ENCODE measurements at regions not wholly inside any gene's neighbourhood (a gene's known extent, or its start where the extent isn't known, plus 50 kb on each side); places are given as distances from the start of the nearest gene placed in this dataset.

DNA sequence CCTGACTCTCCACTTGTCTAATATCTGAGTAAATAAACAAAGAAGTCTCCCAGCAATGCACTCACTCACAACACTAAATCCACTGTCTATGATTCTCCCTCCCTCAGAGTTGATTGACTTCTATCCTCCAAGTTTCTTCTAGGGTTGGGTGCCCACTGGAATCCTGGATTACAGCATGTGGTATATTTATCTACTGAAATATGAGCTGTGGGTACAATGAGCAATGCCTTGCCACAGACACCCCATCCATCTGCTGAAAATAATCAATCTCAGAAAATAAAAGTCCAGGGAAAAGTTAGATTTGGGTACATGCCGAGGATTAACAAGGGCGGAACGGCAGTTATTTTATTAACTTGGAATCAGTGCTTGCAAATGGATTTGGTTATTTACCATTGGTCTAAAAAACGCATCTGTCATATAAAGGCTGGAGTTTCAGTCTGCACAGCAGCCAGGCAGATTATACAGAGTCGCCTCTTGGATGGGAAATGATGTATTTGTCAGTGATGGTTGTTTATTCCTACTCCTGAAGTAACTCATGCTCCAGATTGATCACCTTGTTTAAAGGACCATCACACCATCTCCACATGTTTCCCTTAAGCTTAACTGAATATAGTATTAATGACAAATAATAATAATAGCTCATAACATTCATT lies 193.9 kb upstream of the SOX9 start:
- no peak for DNase-seq (ENCODE audit: low read depth, low spot score)
- no peaks in the 10 kb centered on the region for H3K27me3 ChIP-seq (ENCODE audit: control insufficient read depth, insufficient read depth, low read length)
- POLR2A ChIA-PET = no interaction called here
- H3K4me3 ChIP-seq (ENCODE audit: low read depth, low read length) = no peak overlapping the region
- H3K9me3 ChIP-seq (ENCODE audit: control insufficient read depth, insufficient read depth, low read length) = no peaks in the 10 kb centered on the region
- TF ChIP-seq, protein P1, sequence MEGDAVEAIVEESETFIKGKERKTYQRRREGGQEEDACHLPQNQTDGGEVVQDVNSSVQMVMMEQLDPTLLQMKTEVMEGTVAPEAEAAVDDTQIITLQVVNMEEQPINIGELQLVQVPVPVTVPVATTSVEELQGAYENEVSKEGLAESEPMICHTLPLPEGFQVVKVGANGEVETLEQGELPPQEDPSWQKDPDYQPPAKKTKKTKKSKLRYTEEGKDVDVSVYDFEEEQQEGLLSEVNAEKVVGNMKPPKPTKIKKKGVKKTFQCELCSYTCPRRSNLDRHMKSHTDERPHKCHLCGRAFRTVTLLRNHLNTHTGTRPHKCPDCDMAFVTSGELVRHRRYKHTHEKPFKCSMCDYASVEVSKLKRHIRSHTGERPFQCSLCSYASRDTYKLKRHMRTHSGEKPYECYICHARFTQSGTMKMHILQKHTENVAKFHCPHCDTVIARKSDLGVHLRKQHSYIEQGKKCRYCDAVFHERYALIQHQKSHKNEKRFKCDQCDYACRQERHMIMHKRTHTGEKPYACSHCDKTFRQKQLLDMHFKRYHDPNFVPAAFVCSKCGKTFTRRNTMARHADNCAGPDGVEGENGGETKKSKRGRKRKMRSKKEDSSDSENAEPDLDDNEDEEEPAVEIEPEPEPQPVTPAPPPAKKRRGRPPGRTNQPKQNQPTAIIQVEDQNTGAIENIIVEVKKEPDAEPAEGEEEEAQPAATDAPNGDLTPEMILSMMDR (IDR thresholded peaks at IDR 0.05; ENCODE audit: low read depth, low read length) = no peak
- CTCF ChIA-PET = no interaction called here
- H3K27ac ChIP-seq (ENCODE audit: low read depth, low read length) = no peak overlapping the region

DNA sequence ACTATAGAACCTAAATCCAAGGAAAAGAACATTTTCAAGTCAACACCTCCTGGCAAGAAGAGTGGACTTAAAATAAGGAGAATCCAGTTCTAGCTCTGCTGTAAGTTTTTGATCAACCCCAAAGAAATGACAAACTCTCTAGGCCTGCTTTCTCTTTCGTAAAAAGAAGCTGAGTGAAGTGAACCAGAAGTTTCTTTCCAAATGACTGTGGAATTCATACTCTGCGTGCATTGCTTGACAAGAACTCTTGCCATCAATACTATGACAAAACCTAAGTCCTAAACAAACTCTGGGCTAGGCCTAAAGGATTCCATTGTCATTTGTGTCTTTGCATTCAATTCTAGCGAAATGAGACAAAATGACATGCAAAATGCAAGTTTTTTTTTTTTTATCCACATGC lies 187.5 kb upstream of the SOX9 start:
- Histone ChIP-seq H3K9me3 (ENCODE audit: control insufficient read depth, insufficient read depth, low read length) (no peaks in the 10 kb centered on the region), H3K27me3 (ENCODE audit: control insufficient read depth, insufficient read depth, low read length) (no peaks in the 10 kb centered on the region), H3K27ac (ENCODE audit: low read depth, low read length) (no peak overlapping the region), H3K4me3 (ENCODE audit: low read depth, low read length) (no peak overlapping the region)
- no peak for DNase-seq (ENCODE audit: low read depth, low spot score)
- TF ChIP-seq, protein P1 (IDR thresholded peaks at IDR 0.05; ENCODE audit: low read depth, low read length) = no peak
- ChIA-PET CTCF (no interaction called here), POLR2A (no interaction called here)

GRCh38 chr17:71934520-71934919 lies 186.3 kb upstream of the SOX9 start:
- TF ChIP-seq, protein P1 (IDR thresholded peaks at IDR 0.05; ENCODE audit: low read depth, low read length) = no peak
- no peak overlapping the region for H3K27ac ChIP-seq (ENCODE audit: low read depth, low read length)
- no peak overlapping the region for H3K4me3 ChIP-seq (ENCODE audit: low read depth, low read length)
- no peaks in the 10 kb centered on the region for H3K27me3 ChIP-seq (ENCODE audit: control insufficient read depth, insufficient read depth, low read length)
- POLR2A ChIA-PET = no interaction called here
- no peaks in the 10 kb centered on the region for H3K9me3 ChIP-seq (ENCODE audit: control insufficient read depth, insufficient read depth, low read length)
- CTCF ChIA-PET = no interaction called here
- DNase-seq (ENCODE audit: low read depth, low spot score) = no peak

GRCh38 chr17:71935341-71935740 lies 185.5 kb upstream of the SOX9 start:
- DNase-seq (ENCODE audit: low read depth, low spot score) = no peak
- TF ChIP-seq, protein P1 (IDR thresholded peaks at IDR 0.05; ENCODE audit: low read depth, low read length) = no peak
- no peak overlapping the region for H3K4me3 ChIP-seq (ENCODE audit: low read depth, low read length)
- CTCF ChIA-PET = no interaction called here
- H3K9me3 ChIP-seq (ENCODE audit: control insufficient read depth, insufficient read depth, low read length) = no peaks in the 10 kb centered on the region
- no peaks in the 10 kb centered on the region for H3K27me3 ChIP-seq (ENCODE audit: control insufficient read depth, insufficient read depth, low read length)
- POLR2A ChIA-PET = no interaction called here
- H3K27ac ChIP-seq (ENCODE audit: low read depth, low read length) = no peak overlapping the region

- Histone ChIP-seq H3K27me3 (ENCODE audit: control insufficient read depth, insufficient read depth, low read length) (no peaks in the 10 kb centered on the region), H3K9me3 (ENCODE audit: control insufficient read depth, insufficient read depth, low read length) (no peaks in the 10 kb centered on the region), H3K27ac (ENCODE audit: low read depth, low read length) (no peak overlapping the region), H3K4me3 (ENCODE audit: low read depth, low read length) (no peak overlapping the region)
- no peak for DNase-seq (ENCODE audit: low read depth, low spot score)
- POLR2A ChIA-PET = no interaction called here
- TF ChIP-seq, protein P1 (IDR thresholded peaks at IDR 0.05; ENCODE audit: low read depth, low read length) = no peak
- CTCF ChIA-PET = no interaction called here
These were observed 183.8 kb upstream of the SOX9 start for GRCh38 chr17:71936977-71937376.

Measured in AG04450 (cell line).